HEK293 (cell line): ENCODE measurements at regions not wholly inside any gene's neighbourhood (a gene's known extent, or its start where the extent isn't known, plus 50 kb on each side); places are given as distances from the start of the nearest gene placed in this dataset.

Source experiments
- CTCF ChIA-PET: fragments of 350-600 bp; formaldehyde crosslinking; extraction: SDS; loops from one replicate; lab custom pipeline; 2021; ENCODE audit warnings: antibody characterized with exemption; lab: Yijun Ruan, JAX
- POLR2A ChIA-PET: fragments of 300-600 bp; formaldehyde crosslinking; extraction: SDS; loops from one replicate; lab custom pipeline; 2020; ENCODE audit warnings: antibody characterized with exemption, inconsistent platforms; lab: Yijun Ruan, JAX
- H3K27ac ChIP-seq: fragments of 200-500 bp; sonication (Bioruptor generic); 2 replicates; pipeline ENCODE4 v1.5.1; 2014; ENCODE audit warnings: low read depth, low read length, control low read depth, inconsistent platforms; ENCODE audit errors: extremely low read depth
- H3K36me3 ChIP-seq, 2 experiments: fragments of 200-500 bp in 1 of 2; sonication (Bioruptor generic) in 1 of 2; 1 replicate in 1 of 2; 2 replicates in 1 of 2; pipeline ENCODE4 v1.5.1; 2014 to 2017; ENCODE audit warnings: inconsistent platforms in 2 of 2, low read length in 2 of 2; ENCODE audit not compliant: control insufficient read depth in 2 of 2, insufficient read depth in 1 of 2
- H3K4me1 ChIP-seq: fragments of 200-500 bp; sonication (Bioruptor generic); 2 replicates; pipeline ENCODE4 v1.5.1; 2014; ENCODE audit warnings: mild to moderate bottlenecking, low read length, inconsistent platforms; ENCODE audit not compliant: control insufficient read depth, insufficient read depth
- H3K4me3 ChIP-seq: 2 replicates; pipeline ENCODE4 v1.5.1; 2011; ENCODE audit warnings: low read depth, mild to moderate bottlenecking, control low read depth, low read length, moderate library complexity
- H3K9me3 ChIP-seq: fragments of 200-500 bp; sonication (Bioruptor generic); 2 replicates; pipeline ENCODE4 v1.5.1; 2014; ENCODE audit warnings: low read depth, low read length, inconsistent platforms; ENCODE audit not compliant: control insufficient read depth, insufficient read depth
- EGR2 ChIP-seq: fragments of 450-650 bp; formaldehyde crosslinking; IDR thresholded peaks from 2 replicates; pipeline ENCODE4 v1.5.1; 2016; ENCODE audit warnings: low read depth, missing biosample characterization, missing genetic modification characterization
- FEZF1 ChIP-seq: fragments of 450-650 bp; formaldehyde crosslinking; IDR thresholded peaks from 2 replicates; pipeline ENCODE4 v1.5.1; 2016; ENCODE audit warnings: missing biosample characterization, missing genetic modification characterization
- HOXD13 ChIP-seq: sonication (generic); formaldehyde crosslinking; IDR thresholded peaks from 2 replicates; pipeline ENCODE4 v1.8.0; 2022; ENCODE audit warnings: missing genetic modification reagents, borderline replicate concordance
- KLF1 ChIP-seq: fragments of 450-650 bp; formaldehyde crosslinking; IDR thresholded peaks from 2 replicates; pipeline ENCODE4 v1.5.1; 2016; ENCODE audit warnings: missing biosample characterization, missing genetic modification characterization
- KLF7 ChIP-seq: fragments of 450-650 bp; formaldehyde crosslinking; IDR thresholded peaks from 2 replicates; pipeline ENCODE4 v1.5.1; 2016; ENCODE audit warnings: missing biosample characterization, missing genetic modification characterization, borderline replicate concordance
- MYNN ChIP-seq: fragments of 450-650 bp; formaldehyde crosslinking; IDR thresholded peaks from 2 replicates; pipeline ENCODE4 v1.5.1; 2016; ENCODE audit warnings: missing biosample characterization, missing genetic modification characterization, borderline replicate concordance
- RBAK ChIP-seq: fragments of 450-650 bp; formaldehyde crosslinking; IDR thresholded peaks from 2 replicates; pipeline ENCODE4 v1.5.1; 2016; ENCODE audit warnings: missing biosample characterization, missing genetic modification characterization
- REST ChIP-seq: fragments of 450-650 bp; formaldehyde crosslinking; IDR thresholded peaks from 2 replicates; pipeline ENCODE4 v1.5.1; 2016; ENCODE audit warnings: missing biosample characterization, missing genetic modification characterization
- SCRT2 ChIP-seq: fragments of 450-650 bp; formaldehyde crosslinking; IDR thresholded peaks from 2 replicates; pipeline ENCODE4 v1.5.1; 2016; ENCODE audit warnings: missing biosample characterization, missing genetic modification characterization
- SP3 ChIP-seq: fragments of 450-650 bp; formaldehyde crosslinking; IDR thresholded peaks from 2 replicates; pipeline ENCODE4 v1.5.1; 2016; ENCODE audit warnings: missing biosample characterization, missing genetic modification characterization
- YY1 ChIP-seq: fragments of 450-650 bp; formaldehyde crosslinking; IDR thresholded peaks from 2 replicates; pipeline ENCODE4 v1.5.1; 2018; ENCODE audit warnings: missing biosample characterization, missing genetic modification characterization
- ZBTB11 ChIP-seq: fragments of 450-650 bp; formaldehyde crosslinking; conservative IDR thresholded peaks from 2 replicates; pipeline ENCODE4 v1.5.1; 2016; ENCODE audit warnings: low read depth, missing biosample characterization, missing genetic modification characterization
- ZBTB17 ChIP-seq: fragments of 450-650 bp; formaldehyde crosslinking; IDR thresholded peaks from 2 replicates; pipeline ENCODE4 v1.5.1; 2016; ENCODE audit warnings: missing biosample characterization, missing genetic modification characterization
- ZBTB26 ChIP-seq: fragments of 450-650 bp; formaldehyde crosslinking; optimal IDR thresholded peaks from 2 replicates; pipeline ENCODE3; 2016; ENCODE audit warnings: missing biosample characterization, mild to moderate bottlenecking, missing genetic modification characterization
- ZBTB8A ChIP-seq: fragments of 450-650 bp; formaldehyde crosslinking; IDR thresholded peaks from 2 replicates; pipeline ENCODE4 v1.5.1; 2016; ENCODE audit warnings: missing biosample characterization, missing genetic modification characterization
- ZFP37 ChIP-seq: fragments of 450-650 bp; formaldehyde crosslinking; IDR thresholded peaks from 2 replicates; pipeline ENCODE4 v1.5.1; 2016; ENCODE audit warnings: missing biosample characterization, missing genetic modification characterization
- ZNF138 ChIP-seq: fragments of 450-650 bp; formaldehyde crosslinking; IDR thresholded peaks from 2 replicates; pipeline ENCODE4 v1.5.1; 2016; ENCODE audit warnings: missing biosample characterization, missing genetic modification characterization, borderline replicate concordance
- ZNF146 ChIP-seq: fragments of 450-650 bp; formaldehyde crosslinking; IDR thresholded peaks from 2 replicates; pipeline ENCODE4 v1.5.1; 2016; ENCODE audit warnings: missing biosample characterization, missing genetic modification characterization
- ZNF184 ChIP-seq: fragments of 450-650 bp; IDR thresholded peaks from 2 replicates; pipeline ENCODE4 v1.5.1; 2018; ENCODE audit warnings: missing biosample characterization, mild to moderate bottlenecking, missing genetic modification characterization
- ZNF214 ChIP-seq: fragments of 450-650 bp; formaldehyde crosslinking; IDR thresholded peaks from 2 replicates; pipeline ENCODE4 v1.5.1; 2017; ENCODE audit warnings: missing biosample characterization, mild to moderate bottlenecking, missing genetic modification characterization, borderline replicate concordance
- ZNF239 ChIP-seq: fragments of 450-650 bp; formaldehyde crosslinking; IDR thresholded peaks from 2 replicates; pipeline ENCODE4 v1.5.1; 2016; ENCODE audit warnings: missing biosample characterization, missing genetic modification characterization
- ZNF335 ChIP-seq: fragments of 450-650 bp; formaldehyde crosslinking; conservative IDR thresholded peaks from 2 replicates; pipeline ENCODE4 v1.5.1; 2016; ENCODE audit warnings: missing biosample characterization, missing genetic modification characterization
- ZNF514 ChIP-seq: fragments of 450-650 bp; formaldehyde crosslinking; IDR thresholded peaks from 2 replicates; pipeline ENCODE4 v1.5.1; 2016; ENCODE audit warnings: missing biosample characterization, missing genetic modification characterization
- ZNF529 ChIP-seq: fragments of 450-650 bp; formaldehyde crosslinking; IDR thresholded peaks from 2 replicates; pipeline ENCODE4 v1.5.1; 2017; ENCODE audit warnings: missing genetic modification characterization, missing biosample characterization; ENCODE audit not compliant: insufficient replicate concordance
- ZNF549 ChIP-seq: fragments of 450-650 bp; IDR thresholded peaks from 2 replicates; pipeline ENCODE4 v1.5.1; 2018; ENCODE audit warnings: missing biosample characterization, missing genetic modification characterization, mild to moderate bottlenecking, inconsistent platforms, moderate library complexity
- ZSCAN18 ChIP-seq: fragments of 450-650 bp; formaldehyde crosslinking; IDR thresholded peaks from 2 replicates; pipeline ENCODE4 v1.5.1; 2016; ENCODE audit warnings: missing biosample characterization, missing genetic modification characterization
- ZSCAN4 ChIP-seq: fragments of 450-650 bp; formaldehyde crosslinking; IDR thresholded peaks from 2 replicates; pipeline ENCODE4 v1.5.1; 2017; ENCODE audit warnings: missing biosample characterization, missing genetic modification characterization

- Histone ChIP-seq H3K4me1 (no peaks in the 10 kb centered on the region), H3K36me3 (no peaks in the 10 kb centered on the region), H3K27ac (no peak overlapping the region), H3K4me3 (no peak overlapping the region), H3K9me3 (no peaks in the 10 kb centered on the region)
- POLR2A ChIA-PET, result no interaction called here
- CTCF ChIA-PET, result interaction anchor here (0.9 kb wide), 1 partner anchor 27 kb away, joined by 3 read pairs; no protein-coding TSS in a partner anchor
- TF ChIP-seq ZSCAN4 (tag by site-specific recombination) (no peak), ZNF138 (tag by site-specific recombination) (no peak), ZSCAN18 (tag by site-specific recombination) (no peak), SP3 (tag by site-specific recombination) (no peak), ZNF146 (tag by site-specific recombination) (no peak), ZNF335 (no peak), ZBTB8A (no peak), ZFP37 (tag by site-specific recombination) (no peak), ZBTB26 (no peak), RBAK (tag by site-specific recombination) (no peak), ZNF184 (tag by site-specific recombination) (no peak), EGR2 (tag by site-specific recombination) (no peak), ZBTB11 (tag by site-specific recombination) (no peak), HOXD13 (no peak), ZBTB17 (tag by site-specific recombination) (no peak)
Measured at GRCh38 chr11:112762707-112763090, 198.5 kb upstream of the NCAM1 start.

- no peaks in the 10 kb centered on the region for H3K4me1 ChIP-seq
- no peaks in the 10 kb centered on the region for H3K36me3 ChIP-seq
- H3K9me3 ChIP-seq, result no peaks in the 10 kb centered on the region
- no peak overlapping the region for H3K4me3 ChIP-seq
- ChIA-PET CTCF (interaction anchor here (0.7 kb wide), 1 partner anchor 72 kb away, joined by 4 read pairs; no protein-coding TSS in a partner anchor), POLR2A (no interaction called here)
- H3K27ac ChIP-seq, result no peak overlapping the region
- no peak for TF ChIP-seq ZNF214 (tag by site-specific recombination)
- TF ChIP-seq ZNF514 (tag by site-specific recombination), result no peak
- TF ChIP-seq YY1 (tag by site-specific recombination), result no peak
- TF ChIP-seq SCRT2 (tag by site-specific recombination), result no peak
- no peak for TF ChIP-seq KLF1 (tag by site-specific recombination)
- TF ChIP-seq FEZF1 (tag by site-specific recombination), result no peak
- TF ChIP-seq ZNF529 (tag by site-specific recombination), result no peak
- no peak for TF ChIP-seq KLF7 (tag by site-specific recombination)
- TF ChIP-seq MYNN, result no peak
- TF ChIP-seq ZNF549 (tag by site-specific recombination), result no peak
- TF ChIP-seq REST (tag by site-specific recombination), result no peak
- no peak for TF ChIP-seq ZNF239 (tag by site-specific recombination)
Measured at GRCh38 chr11:112765337-112765736, 195.9 kb upstream of the NCAM1 start.
